Chondrocyte (in vitro differentiated cells): ENCODE measurements at regions not wholly inside any gene's neighbourhood (a gene's known extent, or its start where the extent isn't known, plus 50 kb on each side); places are given as distances from the start of the nearest gene placed in this dataset.

Experiments used
- DNase-seq: peaks from one replicate; pipeline ENCODE4 v3.0.0; 2021; ENCODE audit warnings: mixed read lengths, low spot score
- H3K27ac Mint-ChIP-seq: one replicate; pipeline ENCODE4 v1.8.0; 2021; ENCODE audit warnings: mild to moderate bottlenecking, moderate library complexity, mixed read lengths; ENCODE audit not compliant: unreplicated experiment
- H3K27me3 Mint-ChIP-seq: 2 replicates; pipeline ENCODE4 v1.8.0; 2021; ENCODE audit warnings: low read depth, mixed read lengths
- H3K36me3 Mint-ChIP-seq: 2 replicates; pipeline ENCODE4 v1.8.0; 2021; ENCODE audit warnings: low read depth, mixed read lengths
- H3K4me1 Mint-ChIP-seq: 2 replicates; pipeline ENCODE4 v1.8.0; 2021; ENCODE audit warnings: low read depth, mild to moderate bottlenecking, mixed read lengths
- H3K4me3 Mint-ChIP-seq: one replicate; pipeline ENCODE4 v1.8.0; 2021; ENCODE audit warnings: mild to moderate bottlenecking, moderate library complexity, mixed read lengths; ENCODE audit not compliant: unreplicated experiment
- H3K9me3 Mint-ChIP-seq: 2 replicates; pipeline ENCODE4 v1.8.0; 2021; ENCODE audit warnings: low read depth, mixed read lengths
- TF ChIP-seq, protein P1 (sequence below): fragments of 200-600 bp; sonication (generic); IDR thresholded peaks from 2 replicates; pipeline ENCODE4 v1.5.0; 2021; ENCODE audit warnings: antibody characterized with exemption, mild to moderate bottlenecking, moderate library complexity

DNA sequence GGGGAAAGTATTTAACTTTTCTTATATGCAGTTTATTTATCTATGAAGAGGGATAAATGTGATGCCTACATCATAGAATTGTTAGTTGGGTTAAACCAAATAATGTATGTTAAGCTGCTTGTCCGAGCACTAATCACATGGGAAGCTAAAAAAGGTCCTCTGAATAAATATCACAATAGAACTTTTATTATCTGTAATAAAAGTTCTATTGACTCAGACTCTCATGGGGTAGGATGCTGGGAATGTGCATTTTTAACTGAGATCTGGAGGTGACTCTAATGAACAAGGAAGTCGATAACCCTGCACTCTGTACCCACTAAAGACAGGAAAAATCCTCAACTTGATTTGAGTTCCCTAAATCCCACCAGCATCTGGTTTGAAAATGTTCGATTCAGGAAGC is 205.9 kb upstream of the IL12B start:
- no peak overlapping the region for H3K27ac Mint-ChIP-seq
- DNase-seq: no peak
- H3K36me3 Mint-ChIP-seq: no peaks in the 10 kb centered on the region
- H3K9me3 Mint-ChIP-seq: no peaks in the 10 kb centered on the region
- no peak overlapping the region for H3K4me3 Mint-ChIP-seq
- peaks cover 6% of the 10 kb centered on the region for H3K27me3 Mint-ChIP-seq
- peaks cover 4% of the 10 kb centered on the region for H3K4me1 Mint-ChIP-seq
- TF ChIP-seq, protein P1, sequence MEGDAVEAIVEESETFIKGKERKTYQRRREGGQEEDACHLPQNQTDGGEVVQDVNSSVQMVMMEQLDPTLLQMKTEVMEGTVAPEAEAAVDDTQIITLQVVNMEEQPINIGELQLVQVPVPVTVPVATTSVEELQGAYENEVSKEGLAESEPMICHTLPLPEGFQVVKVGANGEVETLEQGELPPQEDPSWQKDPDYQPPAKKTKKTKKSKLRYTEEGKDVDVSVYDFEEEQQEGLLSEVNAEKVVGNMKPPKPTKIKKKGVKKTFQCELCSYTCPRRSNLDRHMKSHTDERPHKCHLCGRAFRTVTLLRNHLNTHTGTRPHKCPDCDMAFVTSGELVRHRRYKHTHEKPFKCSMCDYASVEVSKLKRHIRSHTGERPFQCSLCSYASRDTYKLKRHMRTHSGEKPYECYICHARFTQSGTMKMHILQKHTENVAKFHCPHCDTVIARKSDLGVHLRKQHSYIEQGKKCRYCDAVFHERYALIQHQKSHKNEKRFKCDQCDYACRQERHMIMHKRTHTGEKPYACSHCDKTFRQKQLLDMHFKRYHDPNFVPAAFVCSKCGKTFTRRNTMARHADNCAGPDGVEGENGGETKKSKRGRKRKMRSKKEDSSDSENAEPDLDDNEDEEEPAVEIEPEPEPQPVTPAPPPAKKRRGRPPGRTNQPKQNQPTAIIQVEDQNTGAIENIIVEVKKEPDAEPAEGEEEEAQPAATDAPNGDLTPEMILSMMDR: no peak

DNA sequence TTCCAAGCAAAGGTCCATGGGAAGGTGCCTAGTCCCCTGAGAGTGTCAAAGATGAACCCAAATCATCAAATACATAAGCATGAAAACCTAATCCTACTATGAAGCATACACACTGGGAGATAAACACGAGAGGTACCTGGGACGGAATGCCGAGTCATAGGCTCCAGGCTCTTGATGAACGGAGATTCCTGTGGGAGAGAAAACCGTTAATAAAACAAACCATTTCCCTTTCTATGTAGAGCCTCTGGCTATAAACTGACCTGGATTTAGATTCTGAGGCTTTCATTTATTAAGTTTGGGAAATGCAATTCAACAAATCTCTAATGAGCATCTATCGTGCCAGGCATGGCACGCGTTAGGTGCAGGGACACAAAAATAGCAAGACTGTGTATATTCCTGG is 206.4 kb upstream of the IL12B start:
- Mint-ChIP-seq H3K4me1 (peaks cover 4% of the 10 kb centered on the region), H3K4me3 (no peak overlapping the region), H3K9me3 (no peaks in the 10 kb centered on the region), H3K27me3 (peaks cover 6% of the 10 kb centered on the region), H3K36me3 (no peaks in the 10 kb centered on the region), H3K27ac (no peak overlapping the region)
- DNase-seq: no peak
- TF ChIP-seq, protein P1: no peak

DNA sequence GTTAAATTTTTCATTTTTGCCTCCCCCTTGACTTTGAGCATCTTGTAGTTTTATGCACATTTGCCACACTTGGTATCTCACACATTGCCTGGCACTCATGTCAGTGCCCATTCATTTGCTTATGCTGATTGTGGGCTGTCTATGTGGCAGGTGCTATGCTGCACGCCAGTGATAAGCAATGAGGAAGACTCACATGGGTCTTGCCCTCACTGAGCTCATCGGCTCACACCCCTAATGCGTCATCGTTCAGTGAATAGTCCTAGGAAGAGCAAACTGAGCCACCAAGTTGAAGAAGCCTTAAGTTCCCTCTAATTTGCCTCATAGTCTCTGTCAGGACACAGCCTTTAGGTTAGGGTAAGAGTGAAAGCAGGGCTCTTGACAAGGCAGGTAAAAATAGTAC is 209.4 kb upstream of the IL12B start:
- Mint-ChIP-seq H3K4me1 (peaks cover 11% of the 10 kb centered on the region), H3K36me3 (no peaks in the 10 kb centered on the region), H3K9me3 (no peaks in the 10 kb centered on the region), H3K27me3 (peaks cover 6% of the 10 kb centered on the region), H3K4me3 (no peak overlapping the region), H3K27ac (no peak overlapping the region)
- TF ChIP-seq, protein P1: no peak
- DNase-seq: no peak

DNA sequence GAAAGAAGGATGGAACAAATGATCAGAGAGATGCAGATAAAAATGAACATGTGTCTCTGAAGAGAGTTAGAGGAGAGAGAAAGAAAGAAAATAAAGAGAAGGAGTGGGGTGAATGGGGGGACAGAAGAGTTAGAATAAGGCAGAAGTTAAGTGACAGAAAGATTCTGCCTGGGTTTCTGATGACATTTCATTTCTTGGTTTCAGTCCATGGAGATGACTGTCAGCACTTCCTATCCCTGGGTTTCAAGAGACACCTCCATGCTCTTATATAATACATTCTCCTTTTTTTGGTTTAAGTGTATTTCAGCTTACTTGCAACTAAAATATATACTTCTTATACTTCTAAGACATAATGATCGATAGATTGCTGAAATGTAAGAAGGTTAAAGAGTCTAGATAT is 213.0 kb upstream of the IL12B start:
- peaks cover 1% of the 10 kb centered on the region for H3K27me3 Mint-ChIP-seq
- H3K9me3 Mint-ChIP-seq: peaks cover 10% of the 10 kb centered on the region
- peaks cover 17% of the 10 kb centered on the region for H3K4me1 Mint-ChIP-seq
- no peak overlapping the region for H3K4me3 Mint-ChIP-seq
- no peak for DNase-seq
- H3K36me3 Mint-ChIP-seq: no peaks in the 10 kb centered on the region
- H3K27ac Mint-ChIP-seq: no peak overlapping the region
- TF ChIP-seq, protein P1: no peak

DNA sequence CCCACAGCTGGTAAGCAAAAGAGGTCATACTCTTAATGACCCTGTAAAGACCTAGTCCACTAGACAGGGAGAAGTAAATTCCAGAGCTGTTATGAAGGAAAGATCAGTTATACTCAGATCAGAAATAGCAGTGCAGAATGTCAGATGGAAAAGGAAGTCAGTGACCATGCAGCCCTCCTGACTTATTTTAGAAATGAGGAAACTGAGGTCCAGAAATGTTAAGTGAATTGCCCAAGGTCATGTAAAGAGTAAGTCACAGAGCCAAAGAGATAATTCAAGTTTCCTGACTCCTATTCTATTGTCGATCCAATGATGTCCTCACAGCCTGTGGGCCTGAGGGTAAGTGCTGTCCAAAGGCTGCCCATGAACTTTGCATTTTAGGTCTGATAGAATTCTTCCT is 214.9 kb upstream of the IL12B start:
- Mint-ChIP-seq H3K36me3 (no peaks in the 10 kb centered on the region), H3K27me3 (peaks cover 11% of the 10 kb centered on the region), H3K4me1 (peaks cover 17% of the 10 kb centered on the region), H3K4me3 (no peak overlapping the region), H3K9me3 (peaks cover 10% of the 10 kb centered on the region), H3K27ac (no peak overlapping the region)
- TF ChIP-seq, protein P1: no peak
- DNase-seq: no peak
